ENCODE measurements at regions not wholly inside any gene's neighbourhood (a gene's known extent, or its start where the extent isn't known, plus 50 kb on each side); places are given as distances from the start of the nearest gene placed in this dataset.

- H3K4me1 Mint-ChIP-seq, result no peaks in the 10 kb centered on the region
- H3K9me3 Mint-ChIP-seq, result peaks cover 11% of the 10 kb centered on the region
- H3K27me3 Mint-ChIP-seq (ENCODE audit: low read depth), result no peaks in the 10 kb centered on the region
- no peak overlapping the region for H3K27ac Mint-ChIP-seq
- H3K4me3 Mint-ChIP-seq, result no peak overlapping the region
- no peaks in the 10 kb centered on the region for H3K36me3 Mint-ChIP-seq (ENCODE audit: low read depth)
- TF ChIP-seq CTCF (IDR thresholded peaks at IDR 0.05; ENCODE audit: unreplicated experiment in 3 of 3), result no peak
Observed at GRCh38 chr6:156449569-156449968, 327.6 kb upstream of the ARID1B start.

- Mint-ChIP-seq H3K27me3 (ENCODE audit: low read depth) (no peaks in the 10 kb centered on the region), H3K9me3 (peaks cover 9% of the 10 kb centered on the region), H3K27ac (no peak overlapping the region), H3K4me3 (no peak overlapping the region), H3K36me3 (ENCODE audit: low read depth) (no peaks in the 10 kb centered on the region), H3K4me1 (no peaks in the 10 kb centered on the region)
- TF ChIP-seq CTCF (IDR thresholded peaks at IDR 0.05; ENCODE audit: unreplicated experiment in 3 of 3), result no peak
Observed at GRCh38 chr6:156449128-156449527, 328.1 kb upstream of the ARID1B start.

GRCh38 chr6:156448579-156448978 lies 328.6 kb upstream of the ARID1B start:
- no peak overlapping the region for H3K27ac Mint-ChIP-seq
- H3K36me3 Mint-ChIP-seq (ENCODE audit: low read depth), result no peaks in the 10 kb centered on the region
- peaks cover 8% of the 10 kb centered on the region for H3K9me3 Mint-ChIP-seq
- no peak overlapping the region for H3K4me3 Mint-ChIP-seq
- no peak for TF ChIP-seq CTCF (IDR thresholded peaks at IDR 0.05; ENCODE audit: unreplicated experiment in 3 of 3)
- no peaks in the 10 kb centered on the region for H3K4me1 Mint-ChIP-seq
- H3K27me3 Mint-ChIP-seq (ENCODE audit: low read depth), result no peaks in the 10 kb centered on the region

GRCh38 chr6:156440688-156441087 lies 336.5 kb upstream of the ARID1B start:
- H3K27me3 Mint-ChIP-seq (ENCODE audit: low read depth), result peaks cover 9% of the 10 kb centered on the region
- no peak overlapping the region for H3K27ac Mint-ChIP-seq
- no peak overlapping the region for H3K4me3 Mint-ChIP-seq
- H3K4me1 Mint-ChIP-seq, result peaks cover 17% of the 10 kb centered on the region
- no peaks in the 10 kb centered on the region for H3K36me3 Mint-ChIP-seq (ENCODE audit: low read depth)
- H3K9me3 Mint-ChIP-seq, result no peaks in the 10 kb centered on the region
- TF ChIP-seq CTCF (IDR thresholded peaks at IDR 0.05; ENCODE audit: unreplicated experiment in 3 of 3), result no peak

GRCh38 chr6:156438350-156438923 lies 338.7 kb upstream of the ARID1B start:
- H3K36me3 Mint-ChIP-seq (ENCODE audit: low read depth), result no peaks in the 10 kb centered on the region
- TF ChIP-seq CTCF (IDR thresholded peaks at IDR 0.05; ENCODE audit: unreplicated experiment in 3 of 3), result no peak
- no peaks in the 10 kb centered on the region for H3K9me3 Mint-ChIP-seq
- H3K4me1 Mint-ChIP-seq, result peaks cover 17% of the 10 kb centered on the region
- no peak overlapping the region for H3K27ac Mint-ChIP-seq
- no peak overlapping the region for H3K4me3 Mint-ChIP-seq
- H3K27me3 Mint-ChIP-seq (ENCODE audit: low read depth), result peaks cover 9% of the 10 kb centered on the region

- TF ChIP-seq CTCF (IDR thresholded peaks at IDR 0.05; ENCODE audit: unreplicated experiment in 3 of 3), result no peak
- peak overlapping the region in 2 of 3 experiments; percentile 25 to 31 for H3K4me3 Mint-ChIP-seq
- H3K9me3 Mint-ChIP-seq, result no peaks in the 10 kb centered on the region
- H3K27me3 Mint-ChIP-seq (ENCODE audit: low read depth), result peaks cover 9% of the 10 kb centered on the region
- H3K36me3 Mint-ChIP-seq (ENCODE audit: low read depth), result no peaks in the 10 kb centered on the region
- peak overlapping the region in 2 of 3 experiments; percentile 12 to 59 for H3K27ac Mint-ChIP-seq
- H3K4me1 Mint-ChIP-seq, result peaks cover 17% of the 10 kb centered on the region
Observed at GRCh38 chr6:156437121-156437879, 339.9 kb upstream of the ARID1B start.
